ENCODE measurements at regions not wholly inside any gene's neighbourhood (a gene's known extent, or its start where the extent isn't known, plus 50 kb on each side); places are given as distances from the start of the nearest gene placed in this dataset.

GRCh38 chr4:57194068-57194611 is 84.0 kb upstream of the IGFBP7 start:
- Histone ChIP-seq H3K4me3 (ENCODE audit: low read depth in 2 of 2, low read length in 1 of 2) (no peak overlapping the region), H3K27ac (ENCODE audit: low read depth in 2 of 2, low read length in 1 of 2) (no peak overlapping the region), H3K9ac (no peak overlapping the region), H4K20me1 (ENCODE audit: insufficient read depth) (no peaks in the 10 kb centered on the region), H3K4me1 (ENCODE audit: control insufficient read depth in 1 of 2, insufficient read depth in 2 of 2, low read depth in 1 of 2, low read length in 1 of 2) (no peaks in the 10 kb centered on the region), H3K9me3 (no peaks in the 10 kb centered on the region), H3K9me2 (no peaks in the 10 kb centered on the region), H3K79me2 (ENCODE audit: insufficient read depth) (no peaks in the 10 kb centered on the region), H3K4me2 (no peak overlapping the region), H3K36me3 (replicated peaks in 1 of 2; ENCODE audit: control insufficient read depth in 1 of 2, insufficient read depth in 2 of 2, low read length in 1 of 2) (no peaks in the 10 kb centered on the region), H2AFZ (ENCODE audit: low read depth) (no peak overlapping the region), H3K27me3 (ENCODE audit: insufficient read depth) (no peaks in the 10 kb centered on the region), H3F3A (replicated peaks; ENCODE audit: insufficient read depth) (no peaks in the 10 kb centered on the region)
- CTCF ChIA-PET, result interaction anchor here (1.0 to 5.4 kb wide), 2 partner anchors 12 to 30 kb away, joined by 4 to 34 read pairs; no protein-coding TSS in a partner anchor
- POLR2A ChIA-PET, result no interaction called here
- DNase-seq, result no peak
- 88% methylated on average over 19 of the region's 20 CpGs for WGBS (ENCODE audit: low lambda C conversion rate)
- TF ChIP-seq RAD21 (IDR thresholded peaks at IDR 0.05; ENCODE audit: low read length) (no peak), FOXJ3 (CRISPR knock-in tag; IDR thresholded peaks at IDR 0.05) (no peak), TAF1 (IDR thresholded peaks at IDR 0.05; ENCODE audit: borderline replicate concordance, low read depth, low read length) (no peak), GABPA (IDR thresholded peaks at IDR 0.05; ENCODE audit: low read depth) (no peak), RCOR1 (IDR thresholded peaks at IDR 0.05; ENCODE audit: low read length) (no peak), JUND (IDR thresholded peaks at IDR 0.05) (no peak), CHD2 (IDR thresholded peaks at IDR 0.05; ENCODE audit: low read length, partially characterized antibody) (no peak)
- TF ChIP-seq, protein P1, sequence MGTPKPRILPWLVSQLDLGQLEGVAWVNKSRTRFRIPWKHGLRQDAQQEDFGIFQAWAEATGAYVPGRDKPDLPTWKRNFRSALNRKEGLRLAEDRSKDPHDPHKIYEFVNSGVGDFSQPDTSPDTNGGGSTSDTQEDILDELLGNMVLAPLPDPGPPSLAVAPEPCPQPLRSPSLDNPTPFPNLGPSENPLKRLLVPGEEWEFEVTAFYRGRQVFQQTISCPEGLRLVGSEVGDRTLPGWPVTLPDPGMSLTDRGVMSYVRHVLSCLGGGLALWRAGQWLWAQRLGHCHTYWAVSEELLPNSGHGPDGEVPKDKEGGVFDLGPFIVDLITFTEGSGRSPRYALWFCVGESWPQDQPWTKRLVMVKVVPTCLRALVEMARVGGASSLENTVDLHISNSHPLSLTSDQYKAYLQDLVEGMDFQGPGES (IDR thresholded peaks at IDR 0.05; ENCODE audit: low read depth, low read length), result no peak
- TF ChIP-seq, protein P2, sequence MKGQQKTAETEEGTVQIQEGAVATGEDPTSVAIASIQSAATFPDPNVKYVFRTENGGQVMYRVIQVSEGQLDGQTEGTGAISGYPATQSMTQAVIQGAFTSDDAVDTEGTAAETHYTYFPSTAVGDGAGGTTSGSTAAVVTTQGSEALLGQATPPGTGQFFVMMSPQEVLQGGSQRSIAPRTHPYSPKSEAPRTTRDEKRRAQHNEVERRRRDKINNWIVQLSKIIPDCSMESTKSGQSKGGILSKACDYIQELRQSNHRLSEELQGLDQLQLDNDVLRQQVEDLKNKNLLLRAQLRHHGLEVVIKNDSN (IDR thresholded peaks at IDR 0.05; ENCODE audit: borderline replicate concordance, low read depth), result no peak
- TF ChIP-seq, protein P3, sequence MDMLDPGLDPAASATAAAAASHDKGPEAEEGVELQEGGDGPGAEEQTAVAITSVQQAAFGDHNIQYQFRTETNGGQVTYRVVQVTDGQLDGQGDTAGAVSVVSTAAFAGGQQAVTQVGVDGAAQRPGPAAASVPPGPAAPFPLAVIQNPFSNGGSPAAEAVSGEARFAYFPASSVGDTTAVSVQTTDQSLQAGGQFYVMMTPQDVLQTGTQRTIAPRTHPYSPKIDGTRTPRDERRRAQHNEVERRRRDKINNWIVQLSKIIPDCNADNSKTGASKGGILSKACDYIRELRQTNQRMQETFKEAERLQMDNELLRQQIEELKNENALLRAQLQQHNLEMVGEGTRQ (IDR thresholded peaks at IDR 0.05; ENCODE audit: borderline replicate concordance, low read depth, low read length), result no peak

- ChIA-PET CTCF (interaction anchor here (0.6 to 5.4 kb wide), 3 partner anchors 12 to 1161 kb away, joined by 3 to 34 read pairs (median 4); no protein-coding TSS in a partner anchor), POLR2A (no interaction called here)
- 54% methylated on average over 3 of the region's 3 CpGs for WGBS (ENCODE audit: low lambda C conversion rate)
Observed at GRCh38 chr4:57193209-57193810, 83.1 kb upstream of the IGFBP7 start.

More at GRCh38 chr4:57193209-57193810, 83.1 kb upstream of the IGFBP7 start:
- Histone ChIP-seq H3K27me3 (ENCODE audit: insufficient read depth) (no peaks in the 10 kb centered on the region), H3F3A (replicated peaks; ENCODE audit: insufficient read depth) (no peaks in the 10 kb centered on the region), H3K9ac (no peak overlapping the region), H2AFZ (ENCODE audit: low read depth) (no peak overlapping the region), H3K27ac (ENCODE audit: low read depth in 2 of 2, low read length in 1 of 2) (no peak overlapping the region), H3K9me3 (no peaks in the 10 kb centered on the region), H4K20me1 (ENCODE audit: insufficient read depth) (no peaks in the 10 kb centered on the region), H3K9me2 (no peaks in the 10 kb centered on the region), H3K4me3 (ENCODE audit: low read depth in 2 of 2, low read length in 1 of 2) (no peak overlapping the region), H3K79me2 (ENCODE audit: insufficient read depth) (no peaks in the 10 kb centered on the region), H3K4me2 (no peak overlapping the region), H3K4me1 (ENCODE audit: control insufficient read depth in 1 of 2, insufficient read depth in 2 of 2, low read depth in 1 of 2, low read length in 1 of 2) (no peaks in the 10 kb centered on the region), H3K36me3 (replicated peaks in 1 of 2; ENCODE audit: control insufficient read depth in 1 of 2, insufficient read depth in 2 of 2, low read length in 1 of 2) (no peaks in the 10 kb centered on the region)
- no peak for DNase-seq
- TF ChIP-seq EZH2phosphoT487 (IDR thresholded peaks at IDR 0.05; ENCODE audit: borderline replicate concordance, low read depth), result no peak

Measured in SK-N-SH (cell line).